ENCODE measurements at regions not wholly inside any gene's neighbourhood (a gene's known extent, or its start where the extent isn't known, plus 50 kb on each side); places are given as distances from the start of the nearest gene placed in this dataset.

DNA sequence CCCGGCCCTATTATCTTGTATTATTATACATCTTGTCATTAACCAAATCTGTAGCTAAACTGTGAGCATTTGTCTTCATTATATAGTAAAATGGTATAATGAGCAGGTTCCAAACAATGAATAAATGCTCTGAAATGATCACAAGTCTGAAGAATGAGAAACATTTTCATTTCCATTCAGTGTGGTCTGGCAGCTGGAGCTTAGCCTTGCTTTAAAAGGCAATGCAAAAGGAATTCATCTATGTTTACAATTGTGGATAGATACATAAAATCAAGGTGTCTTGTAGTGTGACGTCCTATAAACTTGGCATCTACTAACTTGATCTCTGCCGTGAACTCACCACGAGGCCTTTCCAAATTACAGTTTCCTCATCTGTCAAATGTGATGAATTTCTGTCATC is 168.3 kb downstream of the RMST start:
- DNase-seq, result no peak
- intact Hi-C loops (cut with DNase I; ENCODE audit: low total_unique reads), result no loop called here
- WGBS, 5 donors, result 48 to 77% (median 62%) methylated on average over 4 of the region's 4 CpGs
- no peak overlapping the region for H3K4me3 ChIP-seq
- no peaks in the 10 kb centered on the region for H3K27me3 ChIP-seq (replicated peaks in 1 of 7)
- H3K36me3 ChIP-seq, result no peaks in the 10 kb centered on the region
- TF ChIP-seq, protein P1, sequence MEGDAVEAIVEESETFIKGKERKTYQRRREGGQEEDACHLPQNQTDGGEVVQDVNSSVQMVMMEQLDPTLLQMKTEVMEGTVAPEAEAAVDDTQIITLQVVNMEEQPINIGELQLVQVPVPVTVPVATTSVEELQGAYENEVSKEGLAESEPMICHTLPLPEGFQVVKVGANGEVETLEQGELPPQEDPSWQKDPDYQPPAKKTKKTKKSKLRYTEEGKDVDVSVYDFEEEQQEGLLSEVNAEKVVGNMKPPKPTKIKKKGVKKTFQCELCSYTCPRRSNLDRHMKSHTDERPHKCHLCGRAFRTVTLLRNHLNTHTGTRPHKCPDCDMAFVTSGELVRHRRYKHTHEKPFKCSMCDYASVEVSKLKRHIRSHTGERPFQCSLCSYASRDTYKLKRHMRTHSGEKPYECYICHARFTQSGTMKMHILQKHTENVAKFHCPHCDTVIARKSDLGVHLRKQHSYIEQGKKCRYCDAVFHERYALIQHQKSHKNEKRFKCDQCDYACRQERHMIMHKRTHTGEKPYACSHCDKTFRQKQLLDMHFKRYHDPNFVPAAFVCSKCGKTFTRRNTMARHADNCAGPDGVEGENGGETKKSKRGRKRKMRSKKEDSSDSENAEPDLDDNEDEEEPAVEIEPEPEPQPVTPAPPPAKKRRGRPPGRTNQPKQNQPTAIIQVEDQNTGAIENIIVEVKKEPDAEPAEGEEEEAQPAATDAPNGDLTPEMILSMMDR (IDR thresholded peaks at IDR 0.05 in 8 of 11, conservative IDR thresholded peaks at IDR 0.05 in 3 of 11), result no peak
- TF ChIP-seq POLR2AphosphoS5 (IDR thresholded peaks at IDR 0.05), result no peak
- no peak for TF ChIP-seq POLR2A (IDR thresholded peaks at IDR 0.05)
- H3K4me1 ChIP-seq, result no peaks in the 10 kb centered on the region
- H3K9me3 ChIP-seq, result no peaks in the 10 kb centered on the region
- H3K27ac ChIP-seq, result no peak overlapping the region

DNA sequence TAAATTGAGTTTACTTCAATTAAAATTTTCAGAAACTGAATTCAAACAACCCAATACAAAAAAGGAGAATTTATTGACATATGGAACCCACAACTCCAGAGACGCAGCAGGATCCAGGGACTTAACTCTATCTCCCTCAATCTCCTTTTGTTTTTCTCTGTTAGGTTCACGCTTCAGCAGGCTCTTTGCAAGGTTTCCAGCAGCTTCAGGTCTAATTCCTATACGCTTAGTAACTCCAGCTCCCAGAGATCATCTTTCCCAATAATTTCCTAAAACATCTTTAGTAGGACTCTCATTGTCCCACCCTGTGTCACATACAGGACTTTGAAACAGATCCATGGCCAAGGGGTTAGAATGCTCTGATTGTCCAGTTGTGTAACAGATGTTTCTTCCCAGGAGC is 175.2 kb downstream of the RMST start:
- Histone ChIP-seq H3K4me3 (no peak overlapping the region), H3K36me3 (no peaks in the 10 kb centered on the region), H3K9me3 (no peaks in the 10 kb centered on the region), H3K27ac (no peak overlapping the region), H3K4me1 (no peaks in the 10 kb centered on the region), H3K27me3 (replicated peaks in 1 of 7) (no peaks in the 10 kb centered on the region)
- DNase-seq, result no peak
- WGBS, 5 donors, result 82 to 90% (median 82%) methylated on average over 3 of the region's 3 CpGs
- intact Hi-C loops (cut with DNase I; ENCODE audit: low total_unique reads), result no loop called here
- TF ChIP-seq, protein P1 (IDR thresholded peaks at IDR 0.05 in 8 of 11, conservative IDR thresholded peaks at IDR 0.05 in 3 of 11), result no peak
- no peak for TF ChIP-seq POLR2A (IDR thresholded peaks at IDR 0.05)
- no peak for TF ChIP-seq POLR2AphosphoS5 (IDR thresholded peaks at IDR 0.05)

DNA sequence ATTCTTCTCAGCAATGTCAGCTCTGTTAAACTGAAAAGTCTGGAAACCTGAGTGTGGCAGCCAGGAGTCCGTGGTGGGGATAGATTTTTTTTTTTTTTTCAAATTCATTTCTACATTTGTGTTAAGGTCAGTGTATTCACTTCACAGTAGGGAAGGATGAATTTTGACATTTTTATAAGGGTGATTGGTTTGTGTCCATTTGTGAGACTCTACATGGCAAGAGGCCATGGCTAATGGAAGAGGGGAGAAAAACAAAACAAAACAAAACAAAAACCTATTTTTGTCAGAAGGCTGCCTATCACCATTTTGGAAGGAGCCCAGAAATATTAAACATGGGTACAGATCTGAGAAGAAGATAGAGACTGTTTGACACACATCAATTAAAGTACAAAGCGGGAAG is 176.1 kb downstream of the RMST start:
- Histone ChIP-seq H3K27ac (no peak overlapping the region), H3K4me3 (no peak overlapping the region), H3K4me1 (no peaks in the 10 kb centered on the region), H3K36me3 (no peaks in the 10 kb centered on the region), H3K9me3 (no peaks in the 10 kb centered on the region), H3K27me3 (replicated peaks in 1 of 7) (no peaks in the 10 kb centered on the region)
- intact Hi-C loops (cut with DNase I; ENCODE audit: low total_unique reads), result no loop called here
- DNase-seq, result no peak
- TF ChIP-seq, protein P1 (IDR thresholded peaks at IDR 0.05 in 8 of 11, conservative IDR thresholded peaks at IDR 0.05 in 3 of 11), result no peak
- no peak for TF ChIP-seq POLR2A (IDR thresholded peaks at IDR 0.05)
- no peak for TF ChIP-seq POLR2AphosphoS5 (IDR thresholded peaks at IDR 0.05)
- 73 to 84% (median 79%) methylated on average over 2 of the region's 2 CpGs for WGBS, 5 donors

DNA sequence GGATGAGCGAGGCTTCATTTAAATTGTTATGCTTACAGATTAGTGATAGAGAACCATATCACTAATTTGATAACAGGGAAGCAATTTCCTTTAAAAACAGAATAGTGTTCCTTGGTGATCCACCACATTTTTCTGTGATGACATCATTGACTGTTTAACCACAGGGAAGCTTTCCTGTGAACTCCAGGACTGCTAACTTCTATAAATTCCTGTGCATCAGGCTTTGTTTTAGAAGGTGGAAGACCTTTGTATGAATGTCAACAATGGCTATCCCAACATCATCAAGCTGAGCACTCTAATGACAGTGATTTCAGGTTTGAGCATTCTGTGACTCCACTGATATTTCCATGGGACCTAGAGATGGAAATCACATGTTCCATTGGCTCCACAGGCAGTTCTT is 177.1 kb downstream of the RMST start:
- Histone ChIP-seq H3K27ac (no peak overlapping the region), H3K4me3 (no peak overlapping the region), H3K27me3 (replicated peaks in 1 of 7) (no peaks in the 10 kb centered on the region), H3K4me1 (no peaks in the 10 kb centered on the region), H3K36me3 (no peaks in the 10 kb centered on the region), H3K9me3 (no peaks in the 10 kb centered on the region)
- 75 to 100% (median 95%) methylated on average over 1 of the region's 1 CpG for WGBS, 5 donors
- TF ChIP-seq POLR2AphosphoS5 (IDR thresholded peaks at IDR 0.05) (no peak), POLR2A (IDR thresholded peaks at IDR 0.05) (no peak)
- TF ChIP-seq, protein P1 (IDR thresholded peaks at IDR 0.05 in 8 of 11, conservative IDR thresholded peaks at IDR 0.05 in 3 of 11), result no peak
- DNase-seq, result no peak
- intact Hi-C loops (cut with DNase I; ENCODE audit: low total_unique reads), result no loop called here

All from spleen (tissue), 11 donors.